CD1c-positive myeloid dendritic cell (primary cell): ENCODE measurements at regions not wholly inside any gene's neighbourhood (a gene's known extent, or its start where the extent isn't known, plus 50 kb on each side); places are given as distances from the start of the nearest gene placed in this dataset.

Experiments used
- DNase-seq: peaks from one replicate; pipeline ENCODE4 v3.0.0-alpha.2; 2016; ENCODE audit errors: extremely low spot score

DNA sequence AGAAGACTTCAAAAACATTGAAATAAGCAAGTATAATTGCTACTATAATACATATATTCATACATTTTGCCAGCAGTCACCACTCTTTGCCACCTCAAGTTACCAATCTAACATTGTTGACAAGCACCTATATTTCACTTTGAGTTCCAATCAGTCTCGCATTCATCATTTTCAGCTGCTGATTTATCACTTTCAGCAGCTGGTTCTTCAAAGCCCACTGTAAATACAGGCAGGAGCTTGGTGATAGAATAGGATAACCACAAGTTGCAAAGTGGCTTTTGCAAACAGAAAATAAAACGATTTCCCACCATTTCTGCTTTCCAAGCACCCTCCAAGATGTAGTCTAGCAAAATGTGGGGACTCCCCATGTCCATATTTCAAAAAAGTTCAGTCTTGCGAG lies 114.2 kb upstream of the ITGA1 start:
- no peak for DNase-seq

DNA sequence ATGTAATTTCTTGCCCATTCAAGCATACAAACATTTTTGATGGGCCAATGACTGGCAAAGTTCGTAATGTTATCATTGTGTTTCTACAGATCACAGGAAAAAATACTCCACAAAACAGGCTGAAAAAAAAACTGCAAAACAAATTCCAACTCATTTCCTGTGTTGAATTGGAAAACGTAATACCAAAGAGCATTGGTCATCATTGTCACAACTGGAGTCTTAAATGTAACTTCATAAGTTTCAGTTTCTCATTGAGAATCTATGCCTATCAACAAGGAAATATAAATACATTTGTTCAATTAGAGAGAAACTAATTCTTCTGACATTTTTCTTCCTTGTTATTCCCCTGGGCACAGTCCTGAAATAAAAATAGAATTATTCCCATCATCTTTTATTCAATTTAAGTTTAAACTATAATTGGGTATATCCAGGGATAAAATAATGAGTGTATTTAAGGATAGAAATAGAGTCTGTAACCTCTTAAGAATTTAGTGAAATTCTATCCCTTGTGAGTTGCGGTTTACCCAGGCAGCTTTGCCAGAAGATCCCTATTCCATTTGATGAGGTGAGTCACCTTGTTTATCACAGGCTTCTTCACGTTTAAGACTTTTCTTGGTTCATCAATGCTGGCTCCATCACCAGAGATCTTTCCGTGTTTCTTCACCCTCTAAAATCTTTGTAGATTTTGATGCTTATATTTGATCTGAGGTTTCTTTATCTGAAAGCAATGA lies 112.7 kb upstream of the ITGA1 start:
- DNase-seq = no peak

DNA sequence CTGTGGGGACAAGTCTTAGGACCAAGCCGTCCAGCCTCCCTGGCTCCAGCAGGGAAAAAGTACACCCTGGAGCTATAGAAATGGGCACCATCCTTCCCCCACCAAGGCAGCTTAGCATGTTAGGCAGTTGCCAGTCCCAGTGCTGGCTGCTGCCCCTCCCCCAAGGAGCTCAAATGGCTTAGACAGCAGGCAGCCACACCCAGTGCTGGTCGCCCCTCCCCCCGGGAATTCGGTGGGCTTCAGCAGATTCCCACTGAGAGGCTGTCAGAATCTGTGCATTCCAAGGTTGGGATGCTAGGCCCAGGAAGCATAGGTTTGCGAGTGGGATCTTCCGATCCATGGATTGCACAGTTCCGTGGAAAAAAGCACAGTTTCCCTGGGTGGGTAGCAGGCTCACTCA lies 105.2 kb upstream of the ITGA1 start:
- no peak for DNase-seq

DNA sequence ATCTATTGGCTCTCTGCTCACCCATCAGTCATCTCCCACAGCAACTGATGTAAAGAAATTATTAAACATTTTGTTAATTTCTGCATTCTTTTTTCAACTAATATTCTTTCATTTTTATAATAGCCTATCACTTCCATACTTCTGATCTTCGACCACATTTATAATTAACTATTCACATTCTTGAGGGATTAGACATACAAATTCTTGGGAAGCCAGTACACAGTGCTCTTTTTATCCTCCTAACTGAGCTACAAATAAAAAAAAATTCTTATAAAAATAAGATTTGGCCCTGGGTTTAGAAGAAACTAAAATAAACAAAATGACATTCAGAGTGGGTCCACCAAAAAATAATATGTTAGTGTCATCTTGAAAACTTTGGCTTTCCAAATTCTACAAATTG lies 103.7 kb upstream of the ITGA1 start:
- no peak for DNase-seq

DNA sequence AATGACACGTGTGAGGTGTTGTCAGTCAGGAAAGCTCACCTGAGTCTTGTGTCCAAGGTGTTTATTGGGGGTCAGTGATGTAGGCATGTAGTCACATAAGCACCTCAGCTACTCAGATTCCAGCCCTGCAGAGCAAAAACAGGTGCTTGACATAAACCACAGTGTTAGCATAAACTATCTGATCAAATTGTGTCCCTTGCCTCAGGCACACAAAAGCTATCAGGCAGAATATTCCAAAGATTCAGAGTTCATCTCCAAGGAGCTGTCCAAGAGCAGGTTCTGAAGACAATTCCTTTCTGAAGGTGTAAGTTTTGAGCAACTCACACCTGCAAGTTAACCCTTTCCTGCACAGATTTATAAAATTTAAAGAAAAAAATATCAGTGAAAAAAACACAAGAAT lies 102.2 kb upstream of the ITGA1 start:
- no peak for DNase-seq

DNA sequence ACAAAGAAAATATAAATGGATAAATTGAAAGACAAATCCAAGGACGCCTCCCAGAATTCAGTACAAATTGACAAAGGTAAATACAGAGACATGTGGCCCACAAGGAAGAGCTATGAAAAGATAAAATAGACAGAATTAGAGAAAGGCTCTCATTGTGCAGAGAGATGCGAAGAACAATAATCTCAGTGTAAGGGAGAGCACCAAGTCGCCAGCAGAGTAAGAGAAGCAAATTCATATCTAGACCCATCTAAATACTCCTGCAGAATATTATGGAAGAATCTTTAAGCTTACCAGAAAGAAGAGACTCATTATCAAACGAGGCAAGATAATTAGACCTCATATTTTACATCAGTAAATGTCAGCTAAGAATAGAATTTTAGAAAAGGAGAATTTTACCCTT lies 101.7 kb upstream of the ITGA1 start:
- no peak for DNase-seq

DNA sequence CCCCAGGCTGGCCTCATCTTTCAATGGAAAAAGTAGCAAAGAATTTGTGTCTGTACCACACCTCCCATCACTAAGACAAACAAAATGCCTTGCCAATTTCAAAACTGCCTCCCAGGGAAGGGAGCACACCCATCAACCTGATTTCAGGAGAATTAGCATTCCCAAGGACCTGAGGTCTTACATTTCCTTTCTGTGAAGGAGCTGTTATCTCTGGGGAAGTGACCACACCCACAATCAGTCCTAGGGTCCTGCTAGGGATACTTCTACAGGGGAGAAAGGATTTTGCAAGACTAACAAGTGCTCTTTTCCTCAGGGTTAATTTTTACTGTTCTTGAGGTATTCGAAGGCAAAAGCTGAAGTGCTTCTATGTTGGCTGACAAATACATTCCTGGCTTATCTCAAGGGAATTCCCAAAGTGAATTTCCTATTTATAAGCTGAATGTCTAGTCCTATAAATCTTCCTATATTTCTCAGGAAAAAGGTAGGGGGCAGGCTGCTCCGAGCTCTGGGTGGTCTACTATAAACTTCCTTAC lies 97.4 kb upstream of the ITGA1 start:
- no peak for DNase-seq

DNA sequence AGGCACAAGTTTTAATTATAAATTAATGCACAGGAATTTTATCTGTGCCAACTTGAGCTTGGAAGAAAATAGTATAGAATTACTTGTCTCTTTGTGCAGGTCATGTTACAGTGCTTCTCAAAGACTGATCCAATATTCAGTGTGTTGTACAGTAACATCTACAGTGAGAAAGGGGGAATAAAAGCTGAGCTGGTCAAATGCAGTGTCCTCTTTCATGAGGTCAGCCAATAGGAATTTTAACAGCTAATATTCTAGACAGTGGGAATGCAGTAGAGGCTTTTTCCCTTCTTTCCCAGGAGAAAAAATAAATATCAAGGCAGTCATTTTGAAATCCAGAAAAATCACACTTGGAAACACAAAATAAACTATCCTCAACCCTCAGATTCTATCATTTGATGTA lies 95.7 kb upstream of the ITGA1 start:
- no peak for DNase-seq

DNA sequence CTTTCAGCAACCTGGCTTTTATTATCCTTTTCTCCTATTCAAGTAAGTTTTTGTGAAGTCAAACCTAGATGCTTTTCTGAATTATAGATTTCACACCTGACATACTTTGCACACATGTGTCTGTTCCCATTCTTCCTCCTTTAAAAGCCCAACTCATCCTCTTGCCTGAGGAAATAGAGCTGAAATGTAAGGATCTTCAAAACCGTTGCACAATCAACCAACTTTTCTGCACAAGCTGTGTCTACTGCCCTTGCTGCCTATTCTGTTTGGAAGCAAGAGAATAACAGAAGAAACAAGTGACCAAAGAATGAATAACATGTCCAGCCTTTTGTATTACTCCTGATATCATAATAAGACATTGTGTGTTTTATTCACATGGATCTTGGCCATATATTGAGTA lies 95.1 kb upstream of the ITGA1 start:
- no peak for DNase-seq

DNA sequence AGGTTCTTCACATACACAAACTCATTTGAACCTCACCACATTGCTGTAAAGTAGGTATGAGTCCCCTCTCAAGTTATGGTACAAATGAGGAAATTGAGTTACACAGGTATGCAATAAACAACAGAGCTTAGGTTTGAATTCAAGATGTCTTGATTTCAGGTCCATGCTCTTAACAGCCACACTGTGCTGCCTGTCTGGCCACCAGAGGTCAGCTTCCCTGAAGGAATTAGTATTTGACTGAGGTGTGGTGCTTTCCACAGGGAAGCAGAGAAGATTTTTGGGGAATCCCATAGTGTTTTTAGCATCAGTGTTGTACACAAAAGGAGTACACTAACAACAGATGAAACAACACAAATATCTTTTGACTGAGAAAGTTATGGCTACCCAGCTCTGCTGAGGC lies 94.4 kb upstream of the ITGA1 start:
- DNase-seq = peak; percentile 24

DNA sequence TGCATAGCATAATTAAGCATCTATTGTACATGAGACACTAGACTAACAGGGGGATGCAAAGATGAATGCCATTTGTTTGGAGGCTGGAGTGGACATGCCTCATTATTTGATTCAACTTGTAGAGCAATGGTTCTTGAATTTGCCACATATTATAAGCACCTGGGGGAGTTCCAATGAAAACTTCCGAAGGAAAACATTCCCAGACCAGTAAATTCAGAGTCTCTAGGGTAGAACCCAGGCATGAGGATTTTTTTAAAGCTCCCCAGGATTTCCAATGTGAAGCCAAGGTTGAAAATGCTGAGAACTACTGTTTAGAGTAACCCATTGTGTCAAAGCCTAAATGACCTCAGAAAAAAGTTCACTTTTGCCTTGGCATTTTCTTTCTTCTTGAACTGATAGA lies 93.9 kb upstream of the ITGA1 start:
- no peak for DNase-seq

DNA sequence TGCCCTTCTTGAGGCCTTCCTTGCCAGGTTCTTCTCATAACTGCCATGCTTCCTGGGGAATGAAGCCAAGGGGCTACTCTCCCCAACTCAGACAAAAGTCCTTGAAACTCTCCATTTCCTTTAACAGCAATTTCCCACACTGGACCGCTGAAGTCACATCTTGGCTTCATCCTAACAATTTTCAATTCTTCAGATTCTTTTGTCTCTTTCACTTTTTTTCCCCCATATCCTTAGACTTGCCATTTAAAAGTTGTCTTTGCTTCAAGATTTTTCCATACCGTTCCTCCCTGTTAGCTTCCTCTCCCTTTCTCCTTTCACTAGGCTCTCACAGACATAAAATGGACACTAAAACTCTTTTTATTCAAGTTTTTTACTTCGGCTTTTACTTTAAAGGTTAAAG lies 93.1 kb upstream of the ITGA1 start:
- DNase-seq = no peak

DNA sequence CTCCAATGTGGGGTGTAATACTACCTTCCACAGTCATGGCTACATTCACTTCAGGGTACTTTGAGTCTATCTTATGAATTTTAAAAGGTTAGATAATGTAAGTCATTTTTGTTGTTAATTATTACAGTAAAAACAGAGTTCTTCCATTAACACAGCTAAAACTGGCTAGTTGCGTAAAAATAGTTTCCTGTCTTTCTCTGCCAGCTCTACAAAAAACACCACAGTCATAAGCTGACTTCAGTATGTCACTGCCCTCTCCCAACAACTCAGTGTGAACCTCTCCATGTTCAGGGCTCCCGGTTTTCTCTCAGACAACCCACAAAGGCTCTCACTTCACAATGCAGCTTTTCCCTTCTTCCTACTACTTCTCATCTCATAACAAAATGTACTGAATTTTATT lies 84.8 kb upstream of the ITGA1 start:
- no peak for DNase-seq

DNA sequence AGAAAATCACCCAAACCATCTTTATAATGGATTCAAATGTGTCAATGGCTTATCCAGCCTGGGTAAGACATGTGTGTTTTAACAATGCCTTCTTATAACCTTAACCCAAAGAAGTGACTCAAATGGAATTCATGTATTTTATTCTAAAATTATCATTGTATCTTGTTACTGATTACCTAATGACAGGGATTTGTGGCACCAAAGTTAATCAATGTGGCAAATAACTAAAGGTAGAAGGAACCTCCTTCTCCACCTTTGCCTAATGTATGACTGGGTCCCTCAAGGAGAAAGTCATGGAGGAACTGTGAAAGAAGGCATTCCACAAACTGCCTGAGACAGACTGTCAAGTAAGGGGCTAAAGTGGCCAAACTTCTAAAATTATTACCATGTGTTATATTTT lies 84.4 kb upstream of the ITGA1 start:
- DNase-seq = no peak

DNA sequence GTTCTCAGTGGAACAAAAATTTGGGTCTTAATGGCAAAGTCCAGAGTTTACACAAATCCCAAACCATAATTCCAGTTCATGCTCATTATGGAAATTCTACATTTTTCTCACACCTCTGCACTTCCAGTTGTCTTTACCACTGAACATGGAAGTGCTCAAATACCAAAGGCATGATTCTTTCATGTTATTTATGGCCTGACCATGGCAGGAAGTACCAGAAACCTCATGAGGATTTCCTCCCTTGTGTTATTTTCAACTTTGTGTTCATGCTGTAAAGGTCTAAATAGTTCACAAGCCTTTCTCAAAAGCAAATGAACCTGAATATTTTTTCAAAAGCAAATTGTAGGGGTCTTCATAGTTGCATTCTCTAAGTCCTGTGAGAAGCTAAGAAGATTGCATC lies 82.0 kb upstream of the ITGA1 start:
- DNase-seq = no peak

DNA sequence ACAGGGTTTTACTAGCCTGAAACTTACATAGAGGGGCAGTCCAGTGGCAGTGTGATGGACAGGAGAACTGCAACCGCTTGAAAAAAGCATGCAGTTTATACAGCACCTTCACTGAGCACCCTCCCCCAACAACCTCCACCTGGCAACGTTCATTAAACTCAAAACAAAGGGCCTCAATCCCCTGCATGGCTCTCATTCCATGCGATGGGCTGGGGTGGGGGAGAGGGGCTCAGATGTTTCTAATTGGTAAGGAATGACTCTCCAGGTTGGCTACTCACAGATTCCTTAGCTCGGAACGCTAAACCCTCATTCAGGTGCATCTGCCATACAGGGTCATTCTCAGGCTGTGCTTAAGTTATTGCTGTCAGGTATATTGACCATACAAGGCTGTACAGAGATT lies 80.9 kb upstream of the ITGA1 start:
- no peak for DNase-seq

DNA sequence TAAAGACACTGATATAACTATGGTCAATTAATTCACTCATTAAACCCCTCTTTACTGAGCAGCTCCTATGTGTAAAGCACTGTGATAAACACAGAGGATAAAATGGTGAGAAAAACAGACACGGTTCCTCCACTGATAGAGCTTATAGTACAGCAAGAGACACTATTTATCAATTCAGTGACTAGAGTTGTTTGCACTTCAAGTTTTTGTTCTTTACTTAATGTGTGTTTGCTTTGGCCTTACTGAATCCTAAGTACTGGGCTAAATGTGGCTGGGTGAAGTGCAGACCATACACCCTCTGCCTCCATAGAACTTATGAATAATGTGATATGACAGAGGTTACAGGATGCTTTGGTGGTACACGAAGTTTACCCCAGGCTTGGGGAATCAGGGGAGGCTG lies 80.1 kb upstream of the ITGA1 start:
- no peak for DNase-seq

DNA sequence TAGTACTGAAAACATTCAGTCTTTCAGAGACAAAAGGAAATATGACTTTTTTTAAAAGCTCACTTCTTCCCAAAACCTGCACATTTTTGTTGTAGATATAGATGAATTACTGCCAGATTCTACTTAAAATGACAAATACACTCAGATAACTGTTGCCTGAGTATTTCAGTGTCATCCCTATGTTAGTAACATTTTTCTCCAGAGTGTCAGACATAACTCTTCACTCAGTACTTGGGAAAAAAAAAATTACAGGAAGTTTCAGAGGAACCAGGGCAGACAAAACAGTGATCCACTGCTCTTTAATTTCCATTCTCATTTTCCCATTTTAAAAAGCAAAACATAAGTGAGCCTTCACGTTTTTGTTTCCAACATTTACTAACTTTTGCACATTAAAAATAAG lies 79.3 kb upstream of the ITGA1 start:
- DNase-seq = no peak

DNA sequence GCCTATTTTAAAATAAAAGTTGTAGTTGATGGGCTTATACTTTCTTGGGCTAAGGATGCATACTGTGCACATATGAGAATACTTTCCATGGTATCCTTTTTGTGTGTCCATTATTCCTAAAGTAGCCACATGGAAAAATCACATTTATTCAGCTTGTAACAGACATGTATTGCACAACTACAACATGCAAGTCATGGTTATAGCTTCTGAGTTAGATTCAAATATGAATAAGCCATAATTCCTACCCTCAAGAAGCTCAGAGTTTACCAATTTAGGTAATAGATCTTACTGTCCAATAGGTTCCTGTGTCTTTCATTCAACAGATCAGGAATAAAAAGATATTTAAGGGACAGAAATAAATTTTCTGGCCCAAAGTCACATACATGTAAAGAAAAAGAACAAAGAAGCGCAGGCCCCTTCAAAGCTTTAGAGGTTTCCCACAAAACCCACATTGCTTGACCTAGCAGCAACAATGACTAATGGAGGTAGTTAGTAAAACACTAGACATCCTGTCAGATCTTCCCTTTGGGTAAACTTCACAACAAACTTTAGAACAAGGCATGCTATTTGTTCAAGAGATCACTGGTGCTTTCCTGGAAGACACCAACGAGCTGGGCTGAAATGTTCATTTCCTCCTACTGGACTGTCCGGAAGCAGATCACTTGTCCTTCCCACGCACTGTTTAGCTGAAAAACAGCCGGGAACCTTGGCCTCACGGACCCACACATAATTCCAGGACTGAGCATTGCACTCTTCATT lies 78.4 kb upstream of the ITGA1 start:
- peak; percentile 5 for DNase-seq

DNA sequence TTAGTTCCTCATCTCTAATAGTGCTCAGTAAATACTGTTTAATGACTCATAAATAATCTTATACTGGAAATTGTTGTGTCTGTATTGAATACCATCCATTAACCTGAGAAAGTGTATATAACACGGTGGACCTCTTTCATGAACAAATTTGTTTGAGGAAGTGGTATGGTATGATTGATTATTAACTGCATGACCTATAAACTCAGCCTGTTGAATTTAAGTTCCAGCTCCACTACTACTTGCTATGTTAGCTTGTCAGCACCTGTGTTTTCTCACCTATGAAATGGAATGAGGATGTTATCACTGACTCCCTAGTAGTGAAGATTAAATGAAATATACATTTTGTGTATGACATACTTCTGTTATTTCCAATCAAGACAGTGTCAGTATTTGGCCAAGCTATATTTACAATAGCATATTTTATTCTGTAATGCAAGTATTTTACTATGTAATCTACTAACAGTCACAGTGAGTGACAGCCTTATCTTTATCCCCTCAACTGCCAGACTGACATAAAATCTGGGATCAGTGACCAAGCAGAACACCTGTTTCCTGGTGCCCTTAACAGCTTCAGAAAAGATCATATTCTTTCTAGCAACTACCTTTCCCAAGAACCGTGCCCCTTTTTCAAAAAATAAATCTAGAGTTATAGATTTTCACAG lies 77.3 kb upstream of the ITGA1 start:
- DNase-seq = no peak

DNA sequence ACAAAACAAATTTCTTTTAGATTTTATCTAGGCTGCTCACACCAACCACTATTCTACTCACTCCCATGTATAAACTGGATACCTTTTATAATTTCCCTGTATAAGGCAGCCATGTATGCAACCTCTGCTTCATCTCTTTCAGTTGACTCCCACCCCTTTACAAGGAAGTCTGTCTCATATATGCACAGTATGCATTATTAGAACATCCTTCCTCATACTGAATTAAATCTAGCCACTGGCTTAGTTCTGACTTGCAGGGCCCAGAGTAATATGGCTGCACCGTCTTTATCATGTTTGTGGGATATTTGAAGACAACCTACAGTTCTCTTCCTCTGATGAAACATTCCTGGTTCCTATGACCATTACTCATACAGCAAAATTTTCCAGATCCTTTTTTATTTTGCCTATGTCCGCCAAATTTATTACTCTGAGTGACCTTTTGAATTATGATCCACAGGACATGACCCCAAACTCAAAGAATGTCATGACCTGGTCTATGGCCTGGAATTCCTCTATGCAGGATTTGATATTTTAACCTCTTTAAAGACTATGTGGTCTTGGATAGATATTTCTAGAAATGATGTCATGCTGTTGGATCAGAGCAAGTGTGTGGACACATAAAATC lies 76.6 kb upstream of the ITGA1 start:
- DNase-seq = no peak

DNA sequence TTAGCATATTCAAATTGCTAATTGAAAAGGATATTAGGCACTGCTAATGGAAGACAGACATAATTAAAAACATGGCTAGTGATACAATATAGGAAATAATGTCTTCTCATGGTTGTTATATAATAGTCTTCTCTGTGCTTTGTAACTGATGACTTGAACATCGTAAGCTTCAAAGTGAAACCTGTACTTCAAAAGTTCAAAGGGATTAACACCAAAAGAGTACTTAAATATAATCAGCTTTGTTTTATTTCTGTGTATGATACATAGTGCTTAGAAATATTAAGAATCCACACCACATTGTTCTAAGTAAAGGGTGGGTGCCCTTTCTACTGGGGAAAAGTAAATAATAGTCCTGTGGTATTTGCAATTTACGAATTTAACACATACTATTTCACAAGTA lies 75.4 kb upstream of the ITGA1 start:
- DNase-seq = no peak
